HG03196 (cell line): ENCODE measurements at regions not wholly inside any gene's neighbourhood (a gene's known extent, or its start where the extent isn't known, plus 50 kb on each side); places are given as distances from the start of the nearest gene placed in this dataset.

Experiments
- ATAC-seq: cut with Tn5 transposase; IDR thresholded peaks from one replicate; pipeline ENCODE4 v1.9.1; 2021; ENCODE audit not compliant: unreplicated experiment

GRCh38 chr22:48319321-48320047, 1508.2 kb downstream of the BRD1 start:
- ATAC-seq: no peak

DNA sequence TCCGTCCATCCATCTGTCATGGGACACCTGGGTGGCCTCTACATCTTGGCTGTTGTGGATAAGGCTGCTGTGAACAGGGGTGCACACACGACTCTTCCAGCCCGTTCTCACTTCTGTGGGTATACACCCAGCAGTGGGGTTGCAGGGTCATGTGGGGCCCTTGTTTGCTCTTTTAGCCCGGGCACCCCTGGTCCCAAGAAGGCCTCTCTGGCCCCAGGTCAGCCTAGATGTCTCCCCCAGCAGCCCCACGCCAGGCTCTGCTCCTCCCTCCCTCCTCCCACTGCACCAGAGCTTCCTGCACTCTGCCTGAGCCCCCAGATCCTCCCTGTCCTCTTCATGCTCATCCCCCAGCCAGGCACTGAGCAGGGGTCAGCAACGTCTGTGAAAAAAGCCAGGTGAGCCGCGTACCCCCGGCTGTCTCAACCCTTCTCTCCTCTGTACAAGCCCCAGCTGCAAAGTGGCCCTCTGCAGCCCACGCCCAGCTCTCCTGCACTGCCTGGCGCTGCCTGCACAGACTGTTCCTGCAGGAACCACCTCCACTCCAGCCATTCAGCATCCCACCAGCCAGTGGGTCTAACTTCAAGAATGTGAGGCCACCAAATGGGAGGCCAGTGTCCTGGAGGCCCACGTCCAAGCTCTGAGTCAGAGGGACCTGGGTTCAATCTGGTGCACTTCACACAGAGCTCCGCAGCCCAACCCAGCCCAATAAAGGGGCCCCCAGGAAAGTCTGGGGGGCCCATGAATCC, 1508.9 kb downstream of the BRD1 start:
- ATAC-seq: no peak

GRCh38 chr22:48318173-48318572, 1509.5 kb downstream of the BRD1 start:
- no peak for ATAC-seq

GRCh38 chr22:48316257-48317250, 1511.1 kb downstream of the BRD1 start:
- ATAC-seq: no peak

DNA sequence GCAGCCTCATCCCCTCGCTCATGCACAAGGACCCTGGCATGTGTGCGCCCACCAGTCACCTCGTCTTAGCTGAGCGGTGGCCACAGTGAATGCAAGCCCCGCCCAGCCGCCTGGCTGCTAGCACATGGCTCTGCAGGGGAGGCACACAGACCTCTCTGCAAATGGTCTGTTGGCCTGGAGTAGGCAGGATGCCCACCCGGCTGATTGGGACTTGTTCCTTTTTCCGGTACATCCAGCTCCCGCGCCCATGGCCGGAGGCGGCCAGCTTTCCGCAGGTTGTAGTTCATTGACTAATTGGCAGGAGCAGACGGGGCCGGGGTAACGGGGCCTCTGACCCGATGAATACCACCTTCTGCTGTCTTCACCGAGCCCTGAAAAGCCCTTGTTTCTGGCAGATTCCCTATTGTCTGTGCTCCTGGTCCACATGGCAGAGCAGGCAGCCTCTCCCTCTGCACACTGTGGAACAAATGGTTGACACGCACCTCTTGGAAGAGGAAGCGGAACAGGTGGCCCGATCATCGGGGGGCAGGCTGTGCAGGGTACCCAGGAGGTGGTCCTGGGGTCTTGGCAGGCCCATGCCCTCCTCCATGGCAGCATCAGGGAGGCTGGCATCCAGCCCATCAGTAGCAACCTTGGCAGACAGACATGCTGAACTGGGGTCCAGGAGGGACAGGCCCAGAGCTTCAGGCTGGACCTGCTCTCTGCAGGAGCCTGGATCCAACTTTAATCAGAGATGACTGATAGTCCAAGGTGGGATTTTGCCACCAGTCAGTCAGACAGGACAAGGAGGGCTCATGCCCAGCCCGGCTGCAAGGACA, 1512.0 kb downstream of the BRD1 start:
- no peak for ATAC-seq

DNA sequence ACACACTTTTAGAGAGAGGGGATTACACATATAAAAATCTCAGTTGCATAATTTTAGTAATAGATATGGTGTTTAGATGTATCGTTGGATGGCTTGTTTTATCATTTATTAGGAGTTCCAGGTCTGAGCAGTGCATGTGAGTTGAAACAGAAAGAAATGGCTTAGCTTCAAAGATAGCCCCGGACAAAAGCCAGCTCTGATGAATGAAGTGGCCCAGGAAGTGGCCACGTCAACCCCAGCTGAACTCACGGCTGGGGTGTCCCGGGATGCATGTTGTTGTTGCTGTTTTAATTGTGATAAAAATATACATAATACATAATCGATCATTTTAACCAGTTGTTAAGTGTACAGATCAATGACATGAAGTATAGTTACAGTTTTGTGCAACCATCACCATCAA, 1513.6 kb downstream of the BRD1 start:
- ATAC-seq: no peak

GRCh38 chr22:48313175-48313830, 1514.4 kb downstream of the BRD1 start:
- ATAC-seq: no peak

- ATAC-seq: no peak
These were observed 1516.9 kb downstream of the BRD1 start for GRCh38 chr22:48310740-48311139.

GRCh38 chr22:48310289-48310688, 1517.4 kb downstream of the BRD1 start:
- no peak for ATAC-seq

- no peak for ATAC-seq
These were observed 1517.8 kb downstream of the BRD1 start for GRCh38 chr22:48309836-48310235.

DNA sequence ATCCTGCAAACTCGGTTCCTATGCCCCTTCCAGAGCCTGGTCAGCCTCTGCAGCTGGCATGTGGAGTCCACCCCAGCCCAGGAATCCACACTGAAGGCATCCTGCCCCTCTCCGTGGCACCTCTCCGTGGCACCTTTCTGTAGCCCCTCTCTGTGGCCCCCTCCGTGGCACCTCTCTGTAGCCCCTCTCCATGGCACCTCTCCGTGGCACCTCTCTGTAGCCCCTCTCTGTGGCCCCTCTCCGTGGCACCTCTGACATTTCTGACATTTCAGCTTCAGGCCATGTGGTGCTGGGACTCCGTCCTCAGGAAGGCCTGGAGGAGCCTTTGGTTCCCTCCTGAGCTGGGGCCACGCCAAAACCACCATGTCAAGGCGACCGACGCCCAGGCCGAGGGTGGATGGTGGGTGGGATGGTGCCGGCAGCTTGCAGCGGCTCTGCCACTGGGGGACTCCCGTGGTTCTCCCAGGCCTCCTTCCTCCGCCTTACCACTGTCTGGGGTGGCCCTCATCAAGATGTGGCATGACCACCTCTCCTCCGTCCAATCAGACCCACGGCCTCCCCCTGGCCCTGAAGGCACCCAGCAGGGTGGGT, 1518.5 kb downstream of the BRD1 start:
- ATAC-seq: no peak

DNA sequence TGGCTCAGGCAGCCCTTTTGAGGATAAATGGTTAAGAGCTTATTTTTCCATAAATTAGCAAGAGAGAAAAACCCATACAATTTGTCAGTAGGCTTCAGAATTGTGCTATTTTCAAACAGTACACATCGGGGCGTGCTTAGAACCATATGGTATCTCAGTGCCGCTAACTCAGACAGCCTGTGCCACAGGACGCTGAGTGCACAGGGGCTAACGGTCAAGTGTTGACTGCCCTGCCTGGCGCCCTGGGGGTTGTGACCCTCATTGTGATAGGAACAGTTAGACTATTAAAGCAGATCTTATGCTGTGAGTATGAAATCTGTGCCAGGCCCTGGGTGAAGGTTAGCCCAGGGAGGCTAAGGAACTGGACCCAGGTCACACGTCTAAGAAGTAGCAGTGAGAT, 1519.7 kb downstream of the BRD1 start:
- ATAC-seq: no peak

DNA sequence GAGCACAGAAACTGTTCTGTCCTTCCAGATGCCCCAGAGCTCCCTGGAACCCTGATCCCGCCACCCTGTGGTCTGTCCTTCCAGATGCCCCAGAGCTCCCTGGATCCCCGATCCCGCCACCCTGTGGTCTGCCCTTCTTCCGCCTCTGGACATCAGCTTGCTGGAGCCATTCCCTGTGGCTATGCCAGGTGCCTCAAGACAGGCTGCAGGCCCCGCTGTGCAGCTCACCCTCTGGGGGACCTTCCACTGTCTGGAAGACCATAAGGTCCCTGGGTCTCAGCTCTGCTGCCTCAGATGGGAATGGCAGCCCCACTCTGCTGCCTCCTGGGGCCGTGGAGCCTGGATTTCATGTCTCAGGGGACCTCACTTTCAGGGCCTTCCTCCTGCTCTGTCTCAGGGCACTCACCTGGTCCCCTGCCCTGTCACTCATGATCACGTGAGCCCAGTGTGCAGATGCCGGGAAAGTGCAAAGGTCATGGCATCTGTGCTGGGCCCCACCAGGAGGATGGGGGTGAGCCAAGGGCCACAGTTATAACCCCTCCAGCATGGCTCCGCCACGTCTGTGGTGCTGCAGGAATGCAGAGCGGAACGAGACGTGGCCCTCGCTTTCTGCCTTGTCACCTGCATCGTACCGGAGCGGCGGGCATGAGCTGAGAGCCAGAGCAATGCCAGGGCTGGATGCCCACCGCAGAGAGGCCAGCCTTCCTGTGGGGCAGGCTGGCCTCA, 1520.7 kb downstream of the BRD1 start:
- no peak for ATAC-seq

- ATAC-seq: no peak
These were observed 1521.4 kb downstream of the BRD1 start for GRCh38 chr22:48306284-48306683.

GRCh38 chr22:48305726-48306235, 1521.9 kb downstream of the BRD1 start:
- no peak for ATAC-seq

DNA sequence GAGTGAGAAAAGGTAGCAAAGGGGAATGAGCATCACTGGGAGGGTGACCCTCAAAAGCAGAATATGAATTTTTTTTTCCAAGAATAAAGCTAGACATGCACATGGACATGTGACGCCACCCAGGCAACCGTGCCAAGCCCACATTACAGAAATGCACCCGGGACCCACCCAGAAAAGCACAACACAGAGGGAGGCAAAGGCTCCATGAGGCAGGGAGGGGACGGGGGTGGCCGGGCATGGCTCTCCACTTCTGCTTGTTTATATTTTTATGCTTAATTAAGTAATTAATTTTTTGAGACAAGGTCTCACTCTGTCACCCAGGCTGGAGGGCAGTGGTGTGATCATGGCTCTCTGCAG, 1524.3 kb downstream of the BRD1 start:
- ATAC-seq: no peak

DNA sequence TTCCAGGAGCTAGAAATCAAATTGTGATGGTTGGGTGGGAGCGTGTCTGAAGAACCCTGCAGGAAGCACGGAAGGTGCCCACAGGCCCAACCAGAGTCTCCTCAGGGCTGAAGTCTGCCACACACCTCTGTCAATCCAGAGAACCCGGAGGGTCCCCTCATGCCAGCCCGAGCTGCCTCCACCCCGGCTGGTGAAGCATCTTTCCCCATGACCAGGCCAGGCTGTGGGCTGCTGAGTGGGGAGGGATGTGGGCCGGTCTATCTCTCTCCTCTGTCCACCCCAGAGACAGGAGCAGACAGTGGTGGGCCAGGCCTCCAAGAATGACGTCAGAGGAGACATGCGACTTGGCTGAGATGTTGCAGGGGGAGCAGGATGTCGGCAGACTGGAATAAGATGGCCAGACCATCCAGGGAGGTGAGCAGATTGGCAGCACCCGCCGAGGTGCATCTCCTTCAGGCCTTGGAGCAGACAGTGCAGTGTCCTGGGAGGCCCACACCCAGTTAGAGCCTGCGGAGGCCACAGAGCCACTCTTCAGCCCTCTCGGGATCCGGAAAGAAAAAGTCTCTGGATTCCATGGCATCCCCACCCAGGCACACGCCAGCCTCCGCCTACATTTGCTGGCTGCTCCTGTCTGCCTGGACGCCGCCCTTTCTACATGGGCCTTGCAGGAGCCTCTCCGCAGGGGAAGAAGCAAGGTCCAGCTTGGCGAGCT, 1524.9 kb downstream of the BRD1 start:
- ATAC-seq: no peak

GRCh38 chr22:48301908-48302307, 1525.8 kb downstream of the BRD1 start:
- no peak for ATAC-seq
